NCI-H1092 (cell line): ENCODE measurements at regions not wholly inside any gene's neighbourhood (a gene's known extent, or its start where the extent isn't known, plus 50 kb on each side); places are given as distances from the start of the nearest gene placed in this dataset.
A peak's percentile ranks its signal among the peaks of the same experiment; 100 is the strongest.

Experiments
- DNase-seq: peaks from one replicate; lab custom pipeline; 2025; lab: John Stamatoyannopoulos, UW

DNA sequence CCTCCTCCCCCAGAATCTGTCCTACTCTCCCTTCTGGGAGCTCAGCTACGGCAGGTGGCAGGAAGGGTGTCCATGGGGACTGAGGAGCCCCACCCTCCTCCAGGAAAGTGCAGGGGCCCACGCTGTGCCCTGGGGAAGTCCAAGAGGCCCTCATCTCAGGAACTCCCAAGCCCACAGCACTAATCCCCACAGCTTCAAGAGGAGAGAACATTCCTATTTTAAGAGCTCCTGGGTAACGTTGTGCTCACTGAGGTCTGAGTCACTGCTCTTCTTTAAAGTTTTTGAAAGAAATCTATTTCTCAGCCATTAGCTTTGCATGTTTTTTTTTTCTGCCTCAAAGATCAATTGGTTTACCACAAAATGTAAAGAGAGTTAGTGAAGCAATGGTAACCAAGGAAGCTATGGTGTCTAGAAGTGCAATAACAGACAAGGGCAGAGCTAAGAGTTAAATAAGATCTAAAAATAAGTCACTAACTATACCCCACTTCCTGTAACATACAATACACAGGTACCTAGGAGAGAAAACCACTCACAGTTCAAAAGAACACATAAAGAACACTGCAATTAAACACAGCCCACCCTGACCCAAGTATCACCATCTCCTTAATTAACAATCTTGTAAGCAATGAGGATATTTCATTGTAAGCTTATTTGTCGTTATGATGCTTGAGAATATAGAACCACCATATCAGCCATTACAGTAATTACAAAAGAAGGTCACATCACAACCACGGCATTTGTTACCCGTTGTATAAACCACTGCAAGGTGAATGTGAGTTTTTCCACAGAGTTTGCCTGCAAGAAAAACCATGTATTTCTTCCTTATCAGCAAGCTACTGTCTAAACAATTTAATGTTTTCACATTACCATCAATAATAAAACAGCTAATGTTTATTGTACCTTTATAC lies 382.3 kb upstream of the SLC30A5 start:
- no peak for DNase-seq

DNA sequence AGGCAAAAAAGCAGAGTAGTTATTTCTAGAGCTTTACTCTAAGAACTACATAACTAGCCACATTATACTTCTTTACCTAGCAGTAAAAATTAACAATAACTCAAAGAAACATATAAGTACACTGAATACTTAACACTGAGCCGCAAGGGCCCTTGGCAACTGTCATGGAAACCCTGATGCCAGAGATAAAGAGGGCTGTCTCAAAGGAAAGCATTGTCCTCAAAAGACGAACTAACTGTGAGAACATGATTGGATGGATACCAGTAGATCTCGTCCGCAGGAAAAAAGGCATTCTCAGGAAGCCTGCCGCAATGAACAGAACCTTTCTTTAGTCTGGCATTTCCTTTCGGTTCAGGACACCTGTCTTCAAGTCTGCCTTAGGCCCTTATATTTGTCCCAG lies 379.0 kb upstream of the SLC30A5 start:
- DNase-seq: no peak

DNA sequence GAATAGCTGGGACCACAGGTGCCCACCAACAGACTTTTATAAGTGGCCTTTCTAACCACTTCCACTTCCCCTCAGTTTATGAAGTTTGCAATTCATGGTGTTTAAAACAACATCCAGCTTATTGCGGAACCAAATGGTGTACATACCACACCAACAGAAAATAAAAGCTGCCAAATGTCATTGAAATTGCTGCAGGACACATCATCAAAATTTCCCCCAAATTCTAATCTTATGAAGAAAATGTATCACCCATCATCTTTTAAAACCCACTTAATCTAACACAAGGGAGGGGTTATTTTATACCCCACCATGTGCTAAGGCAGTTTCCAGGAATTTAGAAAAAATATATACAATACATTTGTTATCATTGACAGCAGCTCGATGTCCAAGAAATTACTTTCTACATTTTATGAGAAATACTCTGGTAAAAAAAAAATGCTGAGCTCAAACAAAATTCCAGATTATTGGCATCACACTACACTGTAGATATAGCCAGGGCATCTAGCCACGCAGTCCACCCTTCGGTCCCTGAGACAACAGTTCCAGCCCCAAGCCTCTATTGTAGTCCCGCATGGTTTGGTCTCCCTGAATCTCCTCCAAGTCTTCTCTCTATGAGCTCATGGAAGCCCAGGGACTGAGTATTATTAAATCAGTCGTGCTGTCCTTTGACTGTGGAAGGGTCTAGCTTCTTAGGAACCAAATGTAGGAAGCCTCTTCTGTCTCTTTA lies 372.8 kb upstream of the SLC30A5 start:
- DNase-seq: no peak

DNA sequence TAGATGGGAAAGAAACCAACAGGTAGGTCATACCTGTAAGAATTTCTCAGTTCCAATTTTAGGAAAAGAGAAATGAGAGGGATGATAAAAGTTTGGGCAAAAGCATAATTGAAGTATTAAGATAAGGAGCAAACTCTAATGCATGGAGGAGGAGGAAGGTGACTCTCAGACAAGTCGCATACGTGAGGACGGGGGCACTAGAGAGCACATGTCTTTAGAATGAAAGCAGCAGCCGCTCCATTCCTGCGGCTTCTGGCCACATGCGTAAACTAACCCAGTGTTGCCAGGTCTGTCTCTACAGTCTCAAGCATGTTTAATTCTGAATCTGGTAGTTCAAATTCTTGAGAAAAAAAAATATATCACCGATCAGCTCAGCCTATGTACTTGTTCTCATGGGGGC lies 371.5 kb upstream of the SLC30A5 start:
- no peak for DNase-seq

DNA sequence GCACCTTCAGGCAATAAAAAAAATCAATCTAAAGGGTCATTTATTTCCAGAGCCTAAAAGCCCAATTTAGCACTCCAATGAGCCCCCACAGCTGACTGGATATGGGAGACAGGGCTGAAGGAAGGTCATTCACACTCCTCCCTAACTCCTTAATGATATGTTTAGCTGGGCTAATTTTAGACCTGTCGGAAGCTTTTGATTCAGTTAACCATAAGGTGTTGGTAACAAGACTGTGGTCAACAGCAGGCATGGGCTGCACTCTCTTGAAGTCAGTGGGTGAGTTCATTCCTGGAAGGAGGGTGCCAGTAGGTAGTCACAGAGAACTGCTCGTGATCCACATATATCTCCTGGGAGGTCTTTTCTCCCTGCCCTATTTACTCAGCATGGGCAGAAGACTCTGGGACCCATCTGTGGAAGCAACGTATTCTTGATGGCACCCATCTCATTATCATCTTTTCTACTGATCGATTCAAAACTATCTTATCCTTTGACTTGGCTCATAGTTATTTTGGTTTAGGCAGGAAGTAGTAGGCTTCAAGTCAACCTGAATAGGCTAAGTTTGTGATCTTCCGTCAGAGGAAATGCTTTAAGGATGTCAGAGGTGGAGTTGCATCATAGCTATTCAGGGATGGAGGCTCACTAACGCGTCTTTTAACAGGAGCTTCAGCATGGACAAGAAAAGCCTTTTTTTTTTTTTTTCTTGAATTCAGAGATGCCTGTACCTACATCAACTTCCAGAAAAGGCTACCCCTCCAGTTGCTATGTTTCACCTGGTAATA lies 367.7 kb upstream of the SLC30A5 start:
- DNase-seq: no peak

DNA sequence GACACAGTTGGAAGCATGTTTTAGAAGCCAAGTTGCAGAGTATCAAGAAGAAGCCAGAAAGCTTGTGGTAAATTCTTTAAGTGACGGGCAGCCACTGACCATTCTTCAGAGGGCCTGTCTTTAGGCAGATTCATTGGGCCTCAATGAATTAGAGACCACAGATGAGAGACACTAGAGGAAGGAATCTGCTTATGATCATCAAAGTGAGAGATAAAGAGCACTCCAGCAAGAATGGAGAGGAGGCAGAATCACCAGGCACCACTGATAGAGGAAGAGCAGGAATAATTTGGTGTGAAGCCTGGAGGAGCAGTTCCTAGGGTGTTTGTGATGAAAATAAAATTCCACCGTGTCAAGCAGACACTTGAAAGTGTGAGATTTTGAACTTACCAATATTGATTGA lies 365.9 kb upstream of the SLC30A5 start:
- no peak for DNase-seq

- DNase-seq: no peak
These were observed 364.1 kb upstream of the SLC30A5 start for GRCh38 chr5:68729678-68730077.

DNA sequence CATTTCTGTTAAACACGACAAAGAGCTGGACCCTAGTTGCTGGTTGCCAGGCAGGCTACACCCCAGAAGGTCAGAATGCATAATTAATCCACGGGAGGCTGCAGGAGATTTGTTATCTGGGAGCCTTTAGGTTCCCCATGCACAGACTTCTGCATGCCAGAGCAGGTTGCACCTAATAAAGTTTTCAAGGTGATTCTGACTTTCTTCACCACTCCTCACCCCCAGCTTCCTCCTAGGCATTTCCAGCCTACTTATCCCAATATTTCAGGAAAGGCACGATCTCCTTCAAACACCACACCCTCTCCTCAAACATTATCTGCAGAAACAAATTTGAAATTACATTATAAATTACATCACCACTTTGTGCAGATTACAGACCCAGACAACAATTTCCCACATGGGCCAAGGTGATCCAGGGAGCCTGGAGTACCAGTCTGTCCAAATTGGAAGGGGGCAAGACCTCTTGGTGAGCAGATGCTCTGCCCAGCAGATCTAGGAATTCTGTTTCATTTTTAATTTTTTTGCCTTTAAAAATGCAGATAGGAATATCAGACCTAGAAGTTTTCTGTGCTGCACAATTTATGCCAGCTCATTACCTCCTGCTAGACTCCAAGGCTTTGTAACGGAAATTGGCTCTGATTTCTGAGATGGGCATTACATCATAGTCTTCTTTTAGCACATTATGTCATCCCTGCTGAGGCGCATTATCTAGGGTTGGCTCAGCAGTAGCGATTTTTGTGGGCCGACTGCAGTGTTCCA lies 363.4 kb upstream of the SLC30A5 start:
- no peak for DNase-seq

- DNase-seq: no peak
These were observed 362.7 kb upstream of the SLC30A5 start for GRCh38 chr5:68730979-68731654.

DNA sequence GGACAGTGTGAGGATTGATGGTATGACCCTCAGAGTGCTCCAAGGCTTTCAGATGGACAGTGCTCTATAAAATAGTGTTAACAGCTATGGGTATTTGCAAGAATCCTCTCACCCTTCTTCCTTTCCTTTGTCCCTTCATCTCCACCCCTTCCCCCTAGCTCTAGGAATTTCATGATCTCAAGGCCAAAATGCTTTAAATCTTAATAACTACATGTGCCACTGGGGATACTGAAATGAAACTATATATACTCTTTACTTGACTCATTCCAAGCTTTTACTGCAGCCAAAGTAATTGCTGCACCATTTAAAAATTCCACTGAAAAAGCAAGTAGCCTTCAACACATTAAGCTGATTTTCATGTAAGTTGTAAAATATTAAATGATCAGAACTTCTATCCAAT lies 361.6 kb upstream of the SLC30A5 start:
- DNase-seq: no peak

- no peak for DNase-seq
These were observed 359.0 kb upstream of the SLC30A5 start for GRCh38 chr5:68734781-68735180.

- no peak for DNase-seq
These were observed 355.6 kb upstream of the SLC30A5 start for GRCh38 chr5:68738236-68738635.

DNA sequence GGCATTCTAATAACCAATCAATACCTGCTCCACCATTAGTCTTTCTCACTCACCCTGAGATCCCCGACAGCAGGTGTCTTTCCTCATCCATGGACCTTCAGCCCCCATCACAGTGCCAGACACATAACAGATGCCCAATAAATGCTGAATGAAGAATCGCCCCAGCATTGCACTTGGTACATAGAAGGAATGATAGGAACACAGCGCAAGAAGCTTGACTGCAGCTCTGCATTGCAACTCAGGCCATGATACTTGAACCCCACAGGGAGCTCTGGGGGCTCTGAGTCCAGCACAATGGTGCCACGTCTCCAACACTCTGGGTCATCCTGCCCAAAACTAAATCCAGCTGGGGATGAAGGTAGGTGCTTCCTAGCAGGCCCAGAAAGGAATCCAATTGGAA lies 355.0 kb upstream of the SLC30A5 start:
- DNase-seq: no peak

- DNase-seq: no peak
These were observed 354.1 kb upstream of the SLC30A5 start for GRCh38 chr5:68739752-68740151.

GRCh38 chr5:68740226-68740910 lies 353.4 kb upstream of the SLC30A5 start:
- peak; percentile 27 for DNase-seq

DNA sequence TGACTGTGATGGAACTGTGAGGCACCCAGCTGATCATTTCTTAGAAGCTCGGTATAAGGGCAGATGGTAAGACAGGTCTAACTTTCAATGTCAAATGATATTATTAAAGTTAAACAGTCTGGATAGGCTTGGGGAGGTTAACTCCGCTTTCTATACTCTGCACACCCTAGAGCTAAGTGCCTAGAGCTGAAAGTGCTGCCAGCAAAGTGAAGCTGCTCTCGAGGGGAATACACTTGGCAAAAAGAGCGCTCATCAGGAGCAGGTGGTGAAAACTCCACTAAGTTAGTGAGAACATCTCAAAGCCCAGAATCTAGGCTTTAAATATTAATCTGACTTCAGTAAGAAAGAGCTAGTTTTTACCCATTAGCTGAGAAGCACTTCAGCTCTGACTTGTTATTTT lies 349.6 kb upstream of the SLC30A5 start:
- no peak for DNase-seq

- DNase-seq: no peak
These were observed 348.4 kb upstream of the SLC30A5 start for GRCh38 chr5:68745448-68745847.

GRCh38 chr5:68746220-68746619 lies 347.6 kb upstream of the SLC30A5 start:
- DNase-seq: no peak

- no peak for DNase-seq
These were observed 347.0 kb upstream of the SLC30A5 start for GRCh38 chr5:68746643-68747420.

DNA sequence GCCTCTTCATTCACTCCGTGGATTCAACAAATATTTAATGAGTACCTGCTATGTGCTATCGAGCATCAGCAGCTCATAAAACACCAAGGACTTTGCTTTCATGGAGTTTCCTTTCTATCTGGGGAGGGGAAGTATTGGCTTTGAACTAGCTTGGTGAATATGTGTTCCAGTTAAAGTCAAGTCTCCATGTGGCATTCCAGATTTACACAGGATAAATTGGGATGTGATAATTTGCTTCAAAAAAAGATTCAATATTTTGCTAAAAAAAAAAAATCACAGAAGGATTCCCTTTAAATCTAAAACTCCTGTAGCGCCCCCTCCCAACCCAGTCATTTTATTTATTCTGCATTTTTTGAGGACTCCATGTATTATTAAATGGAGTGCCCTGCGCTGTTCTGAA lies 346.3 kb upstream of the SLC30A5 start:
- DNase-seq: no peak
